SK-N-SH (cell line): ENCODE measurements at regions not wholly inside any gene's neighbourhood (a gene's known extent, or its start where the extent isn't known, plus 50 kb on each side); places are given as distances from the start of the nearest gene placed in this dataset.

Experiments
- CTCF ChIA-PET: fragments of 300-600, 350-600 bp; formaldehyde crosslinking; extraction: SDS; loops from one replicate; lab custom pipeline; 2021; lab: Yijun Ruan, JAX
- POLR2A ChIA-PET: fragments of 350-600 bp; sonication (Branson Sonifier 250); formaldehyde crosslinking; extraction: SDS; loops from one replicate; lab custom pipeline; 2020; ENCODE audit warnings: antibody characterized with exemption, inconsistent platforms; lab: Yijun Ruan, JAX
- DNase-seq: peaks from one replicate; pipeline ENCODE4 v3.0.0; 2012
- H2AFZ ChIP-seq: fragments of 200-600 bp; sonication (generic); 2 replicates; pipeline ENCODE4 v1.8.1; 2016; ENCODE audit warnings: antibody characterized with exemption, mild to moderate bottlenecking, low read depth
- H3F3A ChIP-seq: fragments of 200-600 bp; sonication (generic); replicated peaks from 2 replicates; pipeline ENCODE3; 2016; ENCODE audit warnings: antibody characterized with exemption, mild to moderate bottlenecking; ENCODE audit not compliant: insufficient read depth
- H3K27ac ChIP-seq, 2 experiments: fragments of 200-500 bp in 1 of 2; fragments of 200-600 bp in 1 of 2; sonication (Bioruptor generic) in 1 of 2; sonication (generic), shearing (Covaris generic) in 1 of 2; 2 replicates each; pipeline versions ENCODE4 v1.5.1 to v1.6.1; 2014 to 2016; ENCODE audit warnings: low read depth in 2 of 2, inconsistent platforms in 1 of 2, low read length in 1 of 2, mild to moderate bottlenecking in 1 of 2, mixed read lengths in 1 of 2
- H3K27me3 ChIP-seq: fragments of 200-600 bp; sonication (generic), shearing (Covaris generic); 2 replicates; pipeline ENCODE4 v1.6.1; 2016; ENCODE audit warnings: mixed run types; ENCODE audit not compliant: insufficient read depth
- H3K36me3 ChIP-seq, 2 experiments: fragments of 200-500 bp in 1 of 2; fragments of 200-600 bp in 1 of 2; sonication (Bioruptor generic) in 1 of 2; sonication (generic) in 1 of 2; replicated peaks in 1 of 2; 2 replicates each; pipeline versions ENCODE3 to v1.5.1; 2014 to 2016; ENCODE audit warnings: low read length in 1 of 2, mild to moderate bottlenecking in 1 of 2; ENCODE audit not compliant: insufficient read depth in 2 of 2, control insufficient read depth in 1 of 2
- H3K4me1 ChIP-seq, 2 experiments: fragments of 200-500 bp in 1 of 2; fragments of 200-600 bp in 1 of 2; sonication (Bioruptor generic) in 1 of 2; sonication (generic), shearing (Covaris generic) in 1 of 2; 2 replicates each; pipeline versions ENCODE4 v1.5.1 to v1.6.1; 2014 to 2016; ENCODE audit warnings: low read depth in 1 of 2, low read length in 1 of 2, mixed run types in 1 of 2; ENCODE audit not compliant: insufficient read depth in 2 of 2, control insufficient read depth in 1 of 2
- H3K4me2 ChIP-seq: fragments of 200-600 bp; sonication (generic), shearing (Covaris generic); 2 replicates; pipeline ENCODE4 v1.6.1; 2017; ENCODE audit warnings: mixed run types
- H3K4me3 ChIP-seq, 2 experiments: fragments of 200-500 bp in 1 of 2; fragments of 200-600 bp in 1 of 2; sonication (Bioruptor generic) in 1 of 2; sonication (generic), shearing (Covaris generic) in 1 of 2; 2 replicates each; pipeline versions ENCODE4 v1.5.1 to v1.8.1; 2014 to 2016; ENCODE audit warnings: low read depth in 2 of 2, inconsistent platforms in 1 of 2, low read length in 1 of 2, mild to moderate bottlenecking in 1 of 2, mixed read lengths in 1 of 2, moderate library complexity in 1 of 2
- H3K79me2 ChIP-seq: fragments of 200-600 bp; sonication (generic); 2 replicates; pipeline ENCODE4 v1.8.1; 2017; ENCODE audit warnings: mild to moderate bottlenecking; ENCODE audit not compliant: insufficient read depth
- H3K9ac ChIP-seq: fragments of 200-600 bp; sonication (generic); 2 replicates; pipeline ENCODE4 v1.6.1; 2017; ENCODE audit warnings: mixed run types
- H3K9me2 ChIP-seq: fragments of 200-600 bp; sonication (generic); 2 replicates; pipeline ENCODE4 v1.6.1; 2017; ENCODE audit warnings: mixed run types
- H3K9me3 ChIP-seq: fragments of 200-600 bp; sonication (generic); 2 replicates; pipeline ENCODE4 v1.6.1; 2017; ENCODE audit warnings: mixed run types, mild to moderate bottlenecking, moderate library complexity
- H4K20me1 ChIP-seq: fragments of 200-600 bp; sonication (generic); 2 replicates; pipeline ENCODE4 v1.6.1; 2017; ENCODE audit warnings: mild to moderate bottlenecking, mixed run types; ENCODE audit not compliant: insufficient read depth
- EP300 ChIP-seq, 2 experiments: IDR thresholded peaks; 2 replicates each; pipeline versions ENCODE4 v1.4.0 to v1.6.1; 2012; ENCODE audit warnings: borderline replicate concordance in 1 of 2, low read depth in 1 of 2, low read length in 1 of 2
- EZH2phosphoT487 ChIP-seq: fragments of 200-600 bp; sonication (generic); IDR thresholded peaks from 2 replicates; pipeline ENCODE4 v1.6.1; 2017; ENCODE audit warnings: low read depth, mixed run types, mild to moderate bottlenecking, antibody characterized with exemption, moderate library complexity, borderline replicate concordance
- FOSL2 ChIP-seq: IDR thresholded peaks from 2 replicates; pipeline ENCODE4 v1.4.0; 2012; ENCODE audit warnings: low read depth, mild to moderate bottlenecking, moderate library complexity, borderline replicate concordance
- GABPA ChIP-seq: IDR thresholded peaks from 2 replicates; pipeline ENCODE4 v1.4.0; 2012; ENCODE audit warnings: low read depth, mild to moderate bottlenecking
- JUND ChIP-seq: IDR thresholded peaks from 2 replicates; pipeline ENCODE4 v1.4.0; 2012
- MXI1 ChIP-seq: IDR thresholded peaks from 2 replicates; pipeline ENCODE4 v1.6.1; 2012; ENCODE audit warnings: mild to moderate bottlenecking, low read depth, low read length, improper control_type of control experiment
- NRF1 ChIP-seq: IDR thresholded peaks from 2 replicates; pipeline ENCODE4 v1.6.1; 2012; ENCODE audit warnings: low read depth, mild to moderate bottlenecking, low read length
- POLR2AphosphoS5 ChIP-seq: IDR thresholded peaks from 2 replicates; pipeline ENCODE4 v1.6.1; 2012; ENCODE audit warnings: low read depth, low read length
- RAD21 ChIP-seq: IDR thresholded peaks from 2 replicates; pipeline ENCODE4 v1.6.1; 2012; ENCODE audit warnings: mild to moderate bottlenecking, low read length
- RFX5 ChIP-seq: IDR thresholded peaks from 2 replicates; pipeline ENCODE4 v1.6.1; 2012; ENCODE audit warnings: mild to moderate bottlenecking, improper control_type of control experiment, low read length
- RXRA ChIP-seq: IDR thresholded peaks from 2 replicates; pipeline ENCODE4 v1.4.0; 2012; ENCODE audit warnings: low read depth, mild to moderate bottlenecking, borderline replicate concordance
- SIN3A ChIP-seq: IDR thresholded peaks from 2 replicates; pipeline ENCODE4 v1.6.1; 2012; ENCODE audit warnings: low read depth, mild to moderate bottlenecking, low read length, moderate library complexity, borderline replicate concordance
- SMC3 ChIP-seq: IDR thresholded peaks from 2 replicates; pipeline ENCODE4 v1.6.1; 2012; ENCODE audit warnings: low read depth, low read length, improper control_type of control experiment
- TCF12 ChIP-seq: IDR thresholded peaks from 2 replicates; pipeline ENCODE4 v1.4.0; 2012
- TEAD4 ChIP-seq: IDR thresholded peaks from 2 replicates; pipeline ENCODE4 v1.4.0; 2012; ENCODE audit warnings: mild to moderate bottlenecking, borderline replicate concordance; ENCODE audit not compliant: insufficient read depth
- YY1 ChIP-seq: IDR thresholded peaks from 2 replicates; pipeline ENCODE4 v1.4.0; 2012; ENCODE audit warnings: low read depth, mild to moderate bottlenecking
- WGBS: methylation state at CpG from one replicate; pipeline ENCODE4 v1.1.6; 2017; ENCODE audit warnings: low lambda C conversion rate; 5-methylcytosine and 5-hydroxymethylcytosine counted together
- TF ChIP-seq, protein P1 (sequence below): IDR thresholded peaks from 2 replicates; pipeline ENCODE4 v1.4.0; 2012; ENCODE audit warnings: low read depth
- TF ChIP-seq, protein P2 (sequence below): fragments of 200-600 bp; sonication (generic); IDR thresholded peaks from 2 replicates; pipeline ENCODE4 v1.6.1; 2017; ENCODE audit warnings: antibody characterized with exemption, mild to moderate bottlenecking, moderate library complexity

DNA sequence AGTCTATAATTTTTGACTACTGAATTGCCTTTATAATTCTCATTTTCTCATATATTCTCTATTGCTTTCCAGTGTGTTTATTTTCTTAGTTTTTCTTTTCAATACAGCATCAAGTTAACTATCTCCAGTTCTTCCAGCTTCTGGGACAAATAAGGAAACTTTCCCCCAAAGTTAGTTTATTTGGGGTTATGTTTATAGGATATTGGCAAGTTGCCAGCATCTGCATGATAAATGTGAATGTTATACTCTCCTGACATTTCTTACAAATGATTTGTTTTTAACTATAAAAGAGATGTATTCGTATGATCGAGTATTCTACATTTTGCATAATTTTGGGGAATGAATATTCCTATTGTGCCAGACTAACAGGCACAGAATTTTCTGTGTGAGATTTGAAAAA lies 140.6 kb upstream of the KCNJ3 start:
- CTCF ChIA-PET, result no interaction called here
- Histone ChIP-seq H3K9me2 (no peaks in the 10 kb centered on the region), H3K4me3 (no peak overlapping the region), H3K36me3 (no peaks in the 10 kb centered on the region), H3F3A (no peaks in the 10 kb centered on the region), H3K27ac (no peak overlapping the region), H3K79me2 (no peaks in the 10 kb centered on the region), H3K9ac (no peak overlapping the region), H2AFZ (no peak overlapping the region), H3K27me3 (no peaks in the 10 kb centered on the region), H3K9me3 (no peaks in the 10 kb centered on the region), H3K4me2 (no peak overlapping the region), H3K4me1 (no peaks in the 10 kb centered on the region), H4K20me1 (no peaks in the 10 kb centered on the region)
- no peak for DNase-seq
- POLR2A ChIA-PET, result no interaction called here
- no peak for TF ChIP-seq TEAD4
- no peak for TF ChIP-seq SMC3
- TF ChIP-seq GABPA, result no peak
- TF ChIP-seq, protein P1, sequence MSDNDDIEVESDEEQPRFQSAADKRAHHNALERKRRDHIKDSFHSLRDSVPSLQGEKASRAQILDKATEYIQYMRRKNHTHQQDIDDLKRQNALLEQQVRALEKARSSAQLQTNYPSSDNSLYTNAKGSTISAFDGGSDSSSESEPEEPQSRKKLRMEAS, result no peak
- no peak for TF ChIP-seq RAD21
- TF ChIP-seq JUND, result no peak
- TF ChIP-seq, all 33 proteins: peak for 0
- WGBS, result 16% methylated on average over 2 of the region's 2 CpGs

DNA sequence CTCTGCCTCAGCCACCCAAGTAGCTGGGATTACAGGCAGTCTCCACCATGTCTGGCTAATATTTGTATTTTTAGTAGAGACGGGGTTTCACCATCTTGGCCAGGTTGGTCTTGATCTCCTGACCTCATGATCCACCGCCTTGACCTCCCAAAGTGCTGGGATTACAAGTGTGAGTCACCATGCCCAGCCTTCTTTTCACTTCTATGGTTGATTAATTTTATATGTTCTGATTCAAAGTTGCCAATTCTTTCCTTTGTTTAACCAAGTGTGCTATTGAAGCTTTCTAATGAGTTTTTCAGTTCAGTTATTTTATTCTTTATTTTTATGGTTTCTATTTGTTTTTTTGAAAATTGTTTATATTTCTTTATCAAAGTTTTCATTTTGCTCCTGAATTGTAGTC lies 133.1 kb upstream of the KCNJ3 start:
- no peaks in the 10 kb centered on the region for H3K9me2 ChIP-seq
- H3F3A ChIP-seq, result no peaks in the 10 kb centered on the region
- no peaks in the 10 kb centered on the region for H4K20me1 ChIP-seq
- no peaks in the 10 kb centered on the region for H3K27me3 ChIP-seq
- POLR2A ChIA-PET, result no interaction called here
- no peak overlapping the region for H3K9ac ChIP-seq
- H3K4me3 ChIP-seq, result no peak overlapping the region
- no peak for DNase-seq
- no peaks in the 10 kb centered on the region for H3K9me3 ChIP-seq
- H3K4me1 ChIP-seq, result no peaks in the 10 kb centered on the region
- H3K4me2 ChIP-seq, result no peak overlapping the region
- H3K27ac ChIP-seq, result no peak overlapping the region
- H3K36me3 ChIP-seq, result no peaks in the 10 kb centered on the region
- 34% methylated on average over 2 of the region's 2 CpGs for WGBS
- CTCF ChIA-PET, result interaction anchor here (0.7 kb wide), 1 partner anchor 9 kb away, joined by 4 read pairs; no protein-coding TSS in a partner anchor
- H3K79me2 ChIP-seq, result no peaks in the 10 kb centered on the region
- TF ChIP-seq RXRA (no peak), TEAD4 (no peak), TCF12 (no peak), NRF1 (no peak), MXI1 (no peak)
- TF ChIP-seq, protein P2, sequence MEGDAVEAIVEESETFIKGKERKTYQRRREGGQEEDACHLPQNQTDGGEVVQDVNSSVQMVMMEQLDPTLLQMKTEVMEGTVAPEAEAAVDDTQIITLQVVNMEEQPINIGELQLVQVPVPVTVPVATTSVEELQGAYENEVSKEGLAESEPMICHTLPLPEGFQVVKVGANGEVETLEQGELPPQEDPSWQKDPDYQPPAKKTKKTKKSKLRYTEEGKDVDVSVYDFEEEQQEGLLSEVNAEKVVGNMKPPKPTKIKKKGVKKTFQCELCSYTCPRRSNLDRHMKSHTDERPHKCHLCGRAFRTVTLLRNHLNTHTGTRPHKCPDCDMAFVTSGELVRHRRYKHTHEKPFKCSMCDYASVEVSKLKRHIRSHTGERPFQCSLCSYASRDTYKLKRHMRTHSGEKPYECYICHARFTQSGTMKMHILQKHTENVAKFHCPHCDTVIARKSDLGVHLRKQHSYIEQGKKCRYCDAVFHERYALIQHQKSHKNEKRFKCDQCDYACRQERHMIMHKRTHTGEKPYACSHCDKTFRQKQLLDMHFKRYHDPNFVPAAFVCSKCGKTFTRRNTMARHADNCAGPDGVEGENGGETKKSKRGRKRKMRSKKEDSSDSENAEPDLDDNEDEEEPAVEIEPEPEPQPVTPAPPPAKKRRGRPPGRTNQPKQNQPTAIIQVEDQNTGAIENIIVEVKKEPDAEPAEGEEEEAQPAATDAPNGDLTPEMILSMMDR, result no peak
- no peak overlapping the region for H2AFZ ChIP-seq

DNA sequence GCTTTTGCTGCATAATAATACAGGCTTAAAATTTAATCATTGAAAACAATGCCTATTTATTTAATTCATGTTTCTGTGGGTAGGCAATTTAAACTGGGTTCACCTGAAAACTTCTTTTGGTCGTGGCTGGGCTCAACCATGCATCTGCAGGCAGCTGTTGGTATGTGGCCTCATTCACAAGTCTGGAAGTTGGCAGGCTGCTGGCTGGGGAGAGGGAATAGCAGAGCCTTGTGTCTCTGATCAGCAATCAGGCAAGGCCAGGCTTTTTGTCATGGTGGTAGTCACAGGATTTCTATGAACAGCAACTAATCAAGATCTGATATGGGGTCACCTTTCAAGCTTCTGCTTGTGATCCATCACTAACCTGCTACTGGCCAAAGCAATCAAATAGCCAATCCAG lies 130.1 kb upstream of the KCNJ3 start:
- Histone ChIP-seq H3K27me3 (no peaks in the 10 kb centered on the region), H3K4me3 (no peak overlapping the region), H3K9ac (no peak overlapping the region), H3F3A (no peaks in the 10 kb centered on the region), H3K9me3 (no peaks in the 10 kb centered on the region), H3K4me1 (no peaks in the 10 kb centered on the region), H4K20me1 (no peaks in the 10 kb centered on the region), H3K36me3 (no peaks in the 10 kb centered on the region), H3K79me2 (no peaks in the 10 kb centered on the region), H3K27ac (no peak overlapping the region), H2AFZ (no peak overlapping the region), H3K9me2 (no peaks in the 10 kb centered on the region), H3K4me2 (no peak overlapping the region)
- 8% methylated on average over 1 of the region's 1 CpG for WGBS
- TF ChIP-seq RXRA, result no peak
- TF ChIP-seq NRF1, result no peak
- TF ChIP-seq FOSL2, result no peak
- TF ChIP-seq GABPA, result no peak
- TF ChIP-seq YY1, result no peak
- no peak for TF ChIP-seq SMC3
- TF ChIP-seq RFX5, result no peak
- no peak for TF ChIP-seq POLR2AphosphoS5
- TF ChIP-seq SIN3A, result no peak
- no peak for TF ChIP-seq EZH2phosphoT487
- no peak for TF ChIP-seq EP300 (IDR thresholded peaks at IDR 0.05; ENCODE audit: borderline replicate concordance in 1 of 2, low read depth in 1 of 2, low read length in 1 of 2)
- ChIA-PET POLR2A (no interaction called here), CTCF (no interaction called here)
- DNase-seq, result no peak
